ENCODE measurements at regions not wholly inside any gene's neighbourhood (a gene's known extent, or its start where the extent isn't known, plus 50 kb on each side); places are given as distances from the start of the nearest gene placed in this dataset.

DNA sequence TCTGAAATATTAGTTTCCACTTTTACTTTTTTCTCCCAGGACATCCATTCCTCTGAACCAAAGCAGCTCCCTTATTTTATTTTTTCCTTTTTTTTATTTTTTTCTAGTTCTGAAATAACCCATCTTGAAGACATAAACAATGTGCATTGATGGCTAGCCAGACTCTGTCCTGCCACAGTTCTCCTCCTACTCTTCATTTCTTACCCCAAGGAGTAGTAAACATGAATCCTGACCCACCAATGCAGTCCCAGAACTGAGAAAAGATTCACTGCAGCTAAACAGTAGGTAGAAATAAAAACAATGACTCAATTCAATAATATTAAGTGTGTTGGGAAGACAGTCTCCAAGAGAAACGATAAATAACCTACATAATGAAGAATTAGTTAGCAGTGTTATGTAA lies 65.7 kb upstream of the NOVA1 start:
- H3K27ac ChIP-seq (ENCODE audit: insufficient read depth, low read length), result no peak overlapping the region
- H3K36me3 ChIP-seq (ENCODE audit: control insufficient read depth, insufficient read depth, low read length), result no peaks in the 10 kb centered on the region
- WGBS, 2 experiments (ENCODE audit: extremely low coverage in 2 of 2, insufficient read length in 1 of 2), result no CpG with 5 or more reads among the region's 1 CpG
- ChIA-PET POLR2A (ENCODE audit: unreplicated experiment) (no interaction called here), CTCF (no interaction called here)
- no peaks in the 10 kb centered on the region for H3K9me1 ChIP-seq (ENCODE audit: insufficient read depth, low read length)
- H3K79me1 ChIP-seq (ENCODE audit: low read depth in 1 of 2, low read length in 2 of 2), result no peaks in the 10 kb centered on the region
- H3K14ac ChIP-seq (replicated peaks; ENCODE audit: low read depth, low read length), result no peak overlapping the region
- no peaks in the 10 kb centered on the region for H4K20me1 ChIP-seq (ENCODE audit: insufficient read depth, low read length)
- H2BK20ac ChIP-seq (ENCODE audit: low read depth, low read length), result no peak overlapping the region
- no peak for ATAC-seq (ENCODE audit: low read depth)
- TF ChIP-seq RFX5 (IDR thresholded peaks at IDR 0.05; ENCODE audit: low read depth, low read length) (no peak), RCOR1 (IDR thresholded peaks at IDR 0.05; ENCODE audit: insufficient replicate concordance, low read length) (no peak), FOS (IDR thresholded peaks at IDR 0.05; ENCODE audit: low read depth, low read length) (no peak), RAD21 (IDR thresholded peaks at IDR 0.05; ENCODE audit: low read length) (no peak), MXI1 (IDR thresholded peaks at IDR 0.05; ENCODE audit: borderline replicate concordance, low read depth, low read length) (no peak), SMC3 (IDR thresholded peaks at IDR 0.05; ENCODE audit: low read depth, low read length) (no peak), CEBPB (IDR thresholded peaks at IDR 0.05; ENCODE audit: low read depth, low read length) (no peak), NFE2L2 (IDR thresholded peaks at IDR 0.05; ENCODE audit: low read depth, low read length) (no peak), MAZ (IDR thresholded peaks at IDR 0.05; ENCODE audit: borderline replicate concordance, low read depth, low read length) (no peak), MAFK (IDR thresholded peaks at IDR 0.05; ENCODE audit: low read depth, low read length) (no peak), POLR2A (IDR thresholded peaks at IDR 0.05; ENCODE audit: low read depth, low read length) (no peak)
- TF ChIP-seq, protein P1, sequence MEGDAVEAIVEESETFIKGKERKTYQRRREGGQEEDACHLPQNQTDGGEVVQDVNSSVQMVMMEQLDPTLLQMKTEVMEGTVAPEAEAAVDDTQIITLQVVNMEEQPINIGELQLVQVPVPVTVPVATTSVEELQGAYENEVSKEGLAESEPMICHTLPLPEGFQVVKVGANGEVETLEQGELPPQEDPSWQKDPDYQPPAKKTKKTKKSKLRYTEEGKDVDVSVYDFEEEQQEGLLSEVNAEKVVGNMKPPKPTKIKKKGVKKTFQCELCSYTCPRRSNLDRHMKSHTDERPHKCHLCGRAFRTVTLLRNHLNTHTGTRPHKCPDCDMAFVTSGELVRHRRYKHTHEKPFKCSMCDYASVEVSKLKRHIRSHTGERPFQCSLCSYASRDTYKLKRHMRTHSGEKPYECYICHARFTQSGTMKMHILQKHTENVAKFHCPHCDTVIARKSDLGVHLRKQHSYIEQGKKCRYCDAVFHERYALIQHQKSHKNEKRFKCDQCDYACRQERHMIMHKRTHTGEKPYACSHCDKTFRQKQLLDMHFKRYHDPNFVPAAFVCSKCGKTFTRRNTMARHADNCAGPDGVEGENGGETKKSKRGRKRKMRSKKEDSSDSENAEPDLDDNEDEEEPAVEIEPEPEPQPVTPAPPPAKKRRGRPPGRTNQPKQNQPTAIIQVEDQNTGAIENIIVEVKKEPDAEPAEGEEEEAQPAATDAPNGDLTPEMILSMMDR (conservative IDR thresholded peaks at IDR 0.05; ENCODE audit: low read depth, low read length), result no peak
- TF ChIP-seq, protein P2, sequence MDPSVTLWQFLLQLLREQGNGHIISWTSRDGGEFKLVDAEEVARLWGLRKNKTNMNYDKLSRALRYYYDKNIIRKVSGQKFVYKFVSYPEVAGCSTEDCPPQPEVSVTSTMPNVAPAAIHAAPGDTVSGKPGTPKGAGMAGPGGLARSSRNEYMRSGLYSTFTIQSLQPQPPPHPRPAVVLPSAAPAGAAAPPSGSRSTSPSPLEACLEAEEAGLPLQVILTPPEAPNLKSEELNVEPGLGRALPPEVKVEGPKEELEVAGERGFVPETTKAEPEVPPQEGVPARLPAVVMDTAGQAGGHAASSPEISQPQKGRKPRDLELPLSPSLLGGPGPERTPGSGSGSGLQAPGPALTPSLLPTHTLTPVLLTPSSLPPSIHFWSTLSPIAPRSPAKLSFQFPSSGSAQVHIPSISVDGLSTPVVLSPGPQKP (IDR thresholded peaks at IDR 0.05; ENCODE audit: borderline replicate concordance, low read depth, low read length), result no peak
- TF ChIP-seq, protein P3, sequence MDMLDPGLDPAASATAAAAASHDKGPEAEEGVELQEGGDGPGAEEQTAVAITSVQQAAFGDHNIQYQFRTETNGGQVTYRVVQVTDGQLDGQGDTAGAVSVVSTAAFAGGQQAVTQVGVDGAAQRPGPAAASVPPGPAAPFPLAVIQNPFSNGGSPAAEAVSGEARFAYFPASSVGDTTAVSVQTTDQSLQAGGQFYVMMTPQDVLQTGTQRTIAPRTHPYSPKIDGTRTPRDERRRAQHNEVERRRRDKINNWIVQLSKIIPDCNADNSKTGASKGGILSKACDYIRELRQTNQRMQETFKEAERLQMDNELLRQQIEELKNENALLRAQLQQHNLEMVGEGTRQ (IDR thresholded peaks at IDR 0.05; ENCODE audit: low read depth, low read length), result no peak
- H4K8ac ChIP-seq (ENCODE audit: low read depth in 2 of 2, low read length in 2 of 2), result no peak overlapping the region
- no peak overlapping the region for H4K5ac ChIP-seq (ENCODE audit: low read depth, low read length)
- no peaks in the 10 kb centered on the region for H3K9me3 ChIP-seq (ENCODE audit: control insufficient read depth, insufficient read depth, low read length)
- no peak overlapping the region for H4K91ac ChIP-seq (ENCODE audit: insufficient read depth, low read depth, low read length)
- no TSS peak for BruUV-seq (replicated peaks)
- H2AFZ ChIP-seq (replicated peaks; ENCODE audit: low read length, poor library complexity), result no peak overlapping the region
- H3K4me2 ChIP-seq (ENCODE audit: low read depth, low read length), result no peak overlapping the region
- no peak overlapping the region for H2AK9ac ChIP-seq (replicated peaks; ENCODE audit: low read depth, low read length, poor library complexity)
- in situ Hi-C loops (cut with MboI; ENCODE audit: low sequenced_read_pairs), result no loop called here
- H3K4ac ChIP-seq (ENCODE audit: low read depth, low read length), result no peak overlapping the region
- no peaks in the 10 kb centered on the region for H3K27me3 ChIP-seq (ENCODE audit: control insufficient read depth, insufficient read depth, low read length)
- H2BK120ac ChIP-seq (ENCODE audit: low read depth, low read length), result no peak overlapping the region
- intact Hi-C loops (cut with micrococcal nuclease), result no loop called here
- no peak overlapping the region for H3K56ac ChIP-seq (ENCODE audit: extremely low read depth, insufficient read depth, low read length)
- no peak for DNase-seq
- H2BK5ac ChIP-seq (ENCODE audit: low read depth, low read length, poor library complexity, severe bottlenecking), result no peak overlapping the region
- H3K23ac ChIP-seq (ENCODE audit: low read depth, low read length), result no peak overlapping the region
- no peak overlapping the region for H2AK5ac ChIP-seq (ENCODE audit: low read depth, low read length)
- H3K4me3 ChIP-seq (ENCODE audit: insufficient read depth, low read depth, low read length), result no peak overlapping the region
- H3K9ac ChIP-seq (ENCODE audit: low read depth, low read length), result no peak overlapping the region
- H3K18ac ChIP-seq (ENCODE audit: low read depth, low read length), result no peak overlapping the region
- H2BK15ac ChIP-seq (ENCODE audit: low read depth, low read length), result no peak overlapping the region
- H3K4me1 ChIP-seq (ENCODE audit: control insufficient read depth, insufficient read depth, low read length), result no peaks in the 10 kb centered on the region
- dilution Hi-C loops (cut with HindIII; ENCODE audit: low sequenced_read_pairs, unreplicated experiment), result no loop called here

Data from IMR-90 (cell line).